GM19351 (cell line): ENCODE measurements at regions not wholly inside any gene's neighbourhood (a gene's known extent, or its start where the extent isn't known, plus 50 kb on each side); places are given as distances from the start of the nearest gene placed in this dataset.

ENCODE experiments used
- ATAC-seq: cut with Tn5 transposase; IDR thresholded peaks from one replicate; pipeline ENCODE4 v1.9.1; 2021; ENCODE audit warnings: mild to moderate bottlenecking, moderate library complexity; ENCODE audit not compliant: unreplicated experiment

GRCh38 chr9:115362101-115362500, 244.1 kb upstream of the TNC start:
- no peak for ATAC-seq

DNA sequence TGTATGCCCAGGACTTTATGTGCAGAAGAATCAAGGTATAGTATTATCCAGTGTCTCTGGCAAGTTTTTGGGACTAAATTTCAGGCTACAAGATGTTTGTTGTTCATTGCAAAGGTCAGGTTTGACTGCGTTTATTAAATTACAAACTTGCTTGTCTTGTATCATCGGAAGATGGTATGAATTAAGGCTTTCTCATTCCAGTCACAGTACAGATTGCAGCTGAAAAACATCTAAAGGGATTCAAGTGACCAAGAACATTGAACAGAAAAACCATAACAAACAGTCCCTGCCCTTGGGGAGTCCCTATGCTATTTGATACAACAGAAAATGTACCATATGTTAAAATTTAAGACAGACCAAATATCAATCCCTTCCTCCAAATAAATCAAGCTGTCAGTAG, 244.7 kb upstream of the TNC start:
- no peak for ATAC-seq

DNA sequence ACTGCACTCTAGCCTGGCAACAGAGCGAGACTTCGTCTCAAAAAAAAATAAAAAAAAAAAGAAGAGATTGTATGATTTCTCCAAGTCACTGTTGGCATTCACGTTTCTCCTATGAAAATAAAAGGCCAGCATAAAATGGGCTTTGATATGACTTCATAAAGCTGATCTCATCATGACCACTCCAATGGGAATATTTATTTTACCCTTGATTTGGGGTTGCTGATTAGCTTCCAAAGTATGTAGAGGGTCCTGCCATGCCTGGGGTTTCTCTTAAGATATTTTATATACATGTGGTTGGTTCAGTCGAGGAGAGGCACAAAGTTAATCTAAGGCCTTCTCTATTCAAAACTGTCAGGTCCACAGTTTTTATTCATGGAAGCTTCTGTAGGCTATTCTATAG, 247.0 kb upstream of the TNC start:
- no peak for ATAC-seq

DNA sequence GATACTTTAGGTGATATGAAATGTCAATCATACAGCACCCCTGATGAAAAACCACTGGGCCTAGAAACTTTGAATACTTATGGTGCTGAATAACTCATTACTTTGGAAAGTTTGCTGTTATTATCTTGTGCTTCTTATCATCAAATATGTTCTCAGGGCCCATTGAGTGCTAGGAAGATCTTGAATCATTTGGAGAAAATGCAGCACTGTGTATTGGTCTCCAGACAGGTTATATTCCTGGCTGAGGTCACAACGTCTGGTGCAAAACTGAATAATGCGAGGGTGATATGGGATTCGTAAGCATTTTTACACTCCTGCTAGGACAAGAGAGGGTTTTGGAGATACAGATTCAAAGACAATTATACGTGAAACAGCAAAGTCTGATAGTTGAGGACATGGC, 249.4 kb upstream of the TNC start:
- ATAC-seq = no peak

DNA sequence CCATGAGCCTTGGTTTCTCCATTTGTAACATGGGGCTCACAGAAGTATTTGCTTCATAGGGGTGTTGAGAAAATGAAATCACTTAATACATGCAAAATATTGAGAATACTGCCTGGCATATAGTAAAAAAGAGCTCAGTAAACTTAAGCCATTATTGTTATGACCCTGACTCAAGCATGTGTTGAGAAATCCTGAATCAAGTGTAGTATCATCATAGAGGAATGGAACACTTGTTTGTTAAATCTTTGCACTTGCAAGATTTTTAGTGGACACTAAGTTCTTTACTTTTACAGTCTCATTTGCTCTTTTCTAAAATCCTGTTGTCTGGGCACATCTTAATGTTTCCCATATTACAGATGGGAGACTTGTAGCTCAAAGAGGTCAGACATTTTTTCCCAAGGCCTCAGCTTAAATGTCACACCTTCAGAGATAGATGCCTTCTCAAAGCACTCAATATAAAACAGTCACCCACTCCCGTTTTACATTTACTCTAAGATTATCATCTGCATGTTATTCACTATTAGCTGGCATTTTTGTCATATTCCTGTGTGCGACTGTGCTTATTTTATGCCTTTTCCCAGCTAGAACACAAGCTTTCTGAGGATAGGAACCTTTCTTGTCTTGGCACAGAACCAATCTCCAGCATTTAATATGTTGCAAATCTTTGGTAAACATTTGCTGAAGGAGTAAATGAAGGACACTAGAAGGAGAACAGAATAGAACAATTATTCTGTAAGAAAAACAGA, 250.0 kb upstream of the TNC start:
- ATAC-seq = no peak

- no peak for ATAC-seq
These were observed 251.5 kb upstream of the TNC start for GRCh38 chr9:115369322-115369957.

GRCh38 chr9:115373000-115373709, 255.2 kb upstream of the TNC start:
- ATAC-seq = peak; percentile 75

GRCh38 chr9:115373710-115374045, 255.7 kb upstream of the TNC start:
- ATAC-seq = no peak

- ATAC-seq = no peak
These were observed 256.8 kb upstream of the TNC start for GRCh38 chr9:115374724-115375268.

DNA sequence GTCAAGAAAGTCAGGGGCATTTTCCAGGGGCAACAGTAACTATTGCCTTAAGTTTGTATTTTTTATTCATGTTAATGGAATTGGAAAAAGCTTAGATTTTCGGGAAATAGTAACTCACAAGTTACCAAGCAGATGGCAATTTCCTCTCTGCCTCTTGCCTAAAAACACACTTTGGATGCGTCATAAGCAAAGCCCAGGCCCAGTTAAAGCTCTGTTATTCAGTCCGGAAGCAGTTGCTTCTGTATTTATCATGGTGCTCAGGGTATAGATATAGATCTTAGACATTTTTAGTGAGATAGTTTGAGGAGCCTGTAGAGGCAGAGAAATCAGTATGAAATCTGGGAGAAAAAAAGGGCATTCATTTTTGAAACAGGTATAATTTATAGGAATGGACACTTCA, 260.3 kb upstream of the TNC start:
- ATAC-seq = no peak

GRCh38 chr9:115378758-115379157, 260.8 kb upstream of the TNC start:
- ATAC-seq = peak; percentile 64

DNA sequence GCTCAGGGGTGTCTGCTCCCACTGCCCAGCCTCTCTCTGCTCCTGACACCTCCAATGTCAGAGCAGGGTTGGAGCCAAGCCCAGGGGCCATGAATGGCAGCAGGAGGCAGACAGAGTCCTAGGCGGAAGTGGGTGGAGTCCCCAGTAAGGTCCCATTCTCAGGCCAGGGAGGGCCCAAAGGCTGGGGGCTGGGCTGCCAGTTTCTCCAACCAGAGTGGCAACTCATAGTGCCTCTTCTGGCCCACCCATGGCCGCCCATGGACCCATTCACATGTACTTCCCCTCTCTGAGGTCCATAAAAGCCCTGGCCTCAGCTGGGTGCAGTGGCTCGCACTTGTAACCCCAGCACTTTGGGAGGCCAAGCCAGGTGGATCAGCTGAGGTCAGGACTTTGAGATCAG, 261.8 kb upstream of the TNC start:
- no peak for ATAC-seq

DNA sequence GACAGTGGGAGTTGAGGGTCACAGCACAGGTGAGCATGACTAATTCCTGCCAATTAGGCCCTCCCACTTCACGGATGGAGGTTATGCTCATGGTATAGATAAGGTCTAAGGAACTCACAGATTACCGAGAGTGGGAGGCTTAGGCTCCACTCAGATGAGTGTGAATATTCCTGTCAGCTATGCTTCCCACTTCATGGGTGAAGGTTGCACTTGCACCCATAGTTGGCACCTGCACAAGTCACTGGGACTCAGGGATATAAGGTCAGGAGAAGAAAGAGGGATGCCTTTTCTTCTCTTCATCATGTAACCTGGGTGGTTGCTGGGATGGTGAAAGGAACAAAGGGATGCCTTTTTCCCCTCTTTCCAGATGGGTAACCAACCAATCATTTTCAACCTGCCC, 264.9 kb upstream of the TNC start:
- no peak for ATAC-seq

DNA sequence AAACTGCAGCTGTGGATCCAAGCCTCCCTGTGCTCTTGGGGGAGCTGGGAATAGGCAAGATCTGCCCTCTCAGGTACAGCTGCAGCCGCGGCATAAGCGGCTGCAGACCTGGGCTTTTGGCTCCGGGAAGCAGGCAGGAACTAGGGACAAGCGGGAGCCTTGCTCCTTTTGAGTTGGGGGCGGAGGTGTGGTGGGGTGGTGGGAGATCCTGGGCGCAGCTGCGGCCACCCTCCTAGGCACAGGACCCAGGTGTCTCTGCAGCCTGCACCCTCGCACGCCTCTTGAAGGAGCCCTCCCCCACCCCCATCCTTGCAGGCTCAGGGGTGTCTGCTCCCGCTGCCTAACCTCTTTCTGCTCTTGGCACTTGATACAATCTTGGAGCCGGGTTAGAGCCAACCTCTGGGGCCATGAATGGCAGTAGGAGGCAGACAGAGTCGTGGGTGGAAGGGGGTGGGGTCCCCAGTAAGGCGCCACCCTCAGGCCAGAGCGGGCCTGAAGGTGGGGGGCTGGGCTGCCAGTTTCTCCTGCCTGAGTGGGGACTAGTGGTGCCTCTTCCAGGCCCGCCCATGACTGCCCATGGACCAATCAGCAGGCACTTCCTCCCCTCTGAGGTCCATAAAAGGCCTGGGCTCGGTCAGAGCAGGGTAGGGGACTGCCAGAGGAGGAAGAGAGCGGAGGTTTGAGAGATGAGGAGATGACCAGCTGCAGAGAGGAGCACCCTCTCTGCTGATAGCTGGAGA, 267.6 kb upstream of the TNC start:
- no peak for ATAC-seq

DNA sequence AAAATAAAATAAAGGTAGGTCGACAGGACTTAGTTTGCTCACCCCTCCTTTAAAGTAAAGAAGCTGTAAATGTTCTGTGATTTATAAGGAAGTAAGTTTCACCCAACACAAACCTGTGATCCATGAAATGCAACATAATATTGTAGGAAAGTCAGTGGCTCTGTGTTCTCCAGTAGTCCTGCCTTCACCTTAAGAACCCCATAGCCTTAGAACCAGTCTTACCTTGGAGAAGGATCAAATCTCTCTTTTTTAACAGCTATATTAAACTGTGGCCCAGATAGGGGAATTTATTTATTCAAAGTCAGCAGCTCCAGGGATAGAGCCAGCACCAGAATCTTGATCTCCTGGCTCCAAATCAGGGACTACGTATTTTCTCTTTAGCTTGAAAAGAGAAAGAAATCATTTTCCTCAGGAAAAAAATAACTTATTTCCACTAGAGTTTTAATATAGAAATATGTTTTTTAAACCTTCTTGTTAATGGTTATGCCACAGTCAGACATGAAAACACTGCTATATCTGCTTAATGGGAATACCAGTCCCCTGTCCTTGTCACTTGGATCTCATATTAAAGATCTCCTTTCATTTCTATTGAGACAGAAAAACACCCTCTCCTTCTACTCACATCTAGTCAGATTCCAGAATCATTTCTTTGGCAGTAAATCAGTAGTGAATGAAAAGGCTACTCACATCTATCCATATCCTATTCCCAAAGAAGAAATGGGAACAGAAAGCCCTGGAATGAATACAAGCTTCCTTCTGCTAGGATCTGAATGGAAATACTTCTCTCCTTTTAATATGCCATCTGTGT, 269.2 kb upstream of the TNC start:
- no peak for ATAC-seq

- ATAC-seq = no peak
These were observed 273.3 kb upstream of the TNC start for GRCh38 chr9:115391168-115391825.

GRCh38 chr9:115393976-115394775, 276.2 kb upstream of the TNC start:
- no peak for ATAC-seq

DNA sequence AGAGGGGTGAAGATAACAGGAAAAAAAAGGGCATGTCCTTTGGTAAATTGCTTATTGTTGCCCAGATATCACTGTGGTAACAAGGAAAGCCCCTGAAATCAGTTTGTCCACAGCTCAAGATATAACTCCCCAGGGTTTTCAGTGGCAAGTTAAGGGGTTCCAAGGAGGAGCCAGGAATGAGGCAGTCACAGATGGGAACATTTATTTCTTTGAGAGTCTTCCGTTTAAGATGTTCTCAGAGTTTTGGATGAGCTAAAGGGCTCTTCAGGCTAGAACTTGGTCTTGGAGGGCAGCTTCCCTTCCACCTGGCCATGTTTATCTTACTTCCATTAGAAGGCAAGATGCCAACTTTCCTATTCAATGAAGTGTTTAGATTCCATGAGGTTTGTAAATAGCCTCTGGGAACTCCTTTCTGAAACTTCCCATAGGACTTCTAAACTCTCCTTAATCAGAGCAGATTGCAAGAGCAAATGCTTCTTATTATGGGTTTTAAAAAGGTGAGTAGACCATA, 277.6 kb upstream of the TNC start:
- ATAC-seq = no peak

GRCh38 chr9:115396071-115396529, 278.1 kb upstream of the TNC start:
- no peak for ATAC-seq
